ENCODE measurements at regions not wholly inside any gene's neighbourhood (a gene's known extent, or its start where the extent isn't known, plus 50 kb on each side); places are given as distances from the start of the nearest gene placed in this dataset.
A peak's percentile ranks its signal among the peaks of the same experiment; 100 is the strongest.
"Not testable (repeated sequence)": the region's sequence is repeated elsewhere in the genome, so short reads cannot be mapped to it uniquely, and the experiment has no call there.

DNA sequence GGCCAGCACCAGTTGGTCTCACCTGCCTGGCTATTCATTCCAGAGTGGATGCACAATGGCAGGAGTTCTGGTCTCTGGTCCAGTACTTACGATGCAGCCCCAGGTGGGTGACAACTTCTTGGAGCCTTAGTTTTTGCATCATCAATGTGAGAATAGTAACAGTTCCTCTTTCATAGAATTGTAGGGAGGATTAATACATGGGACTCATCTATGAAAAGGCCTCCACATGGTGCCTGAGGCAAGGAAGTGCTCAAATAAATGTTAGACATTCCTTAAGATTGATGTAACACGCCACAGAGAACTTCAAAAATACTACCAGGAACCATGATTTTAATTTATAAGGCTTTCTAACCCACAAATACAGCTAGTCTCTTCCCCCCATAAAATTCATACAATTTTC, 120.1 kb upstream of the CHST15 start:
- no peak for DNase-seq (ENCODE audit: low spot score)

DNA sequence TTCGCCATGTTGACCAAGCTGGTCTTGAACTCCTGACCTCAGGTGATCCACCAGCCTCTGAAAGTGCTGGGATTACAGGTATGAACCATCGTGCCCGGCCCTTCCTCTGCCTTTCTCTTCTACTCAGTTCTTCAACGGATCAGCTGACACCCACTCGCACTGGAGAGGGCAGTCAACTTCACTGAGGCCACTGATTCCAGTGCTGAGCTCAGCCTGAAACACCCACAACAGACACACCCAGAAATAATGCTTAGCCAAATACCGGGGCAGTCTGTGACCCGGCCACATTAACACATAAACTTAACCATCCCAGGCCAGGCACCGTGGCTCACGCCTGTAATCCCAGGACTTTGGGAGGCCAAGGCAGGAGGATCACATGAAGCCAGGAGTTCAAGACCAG, 119.3 kb upstream of the CHST15 start:
- no peak for DNase-seq (ENCODE audit: low spot score)

DNA sequence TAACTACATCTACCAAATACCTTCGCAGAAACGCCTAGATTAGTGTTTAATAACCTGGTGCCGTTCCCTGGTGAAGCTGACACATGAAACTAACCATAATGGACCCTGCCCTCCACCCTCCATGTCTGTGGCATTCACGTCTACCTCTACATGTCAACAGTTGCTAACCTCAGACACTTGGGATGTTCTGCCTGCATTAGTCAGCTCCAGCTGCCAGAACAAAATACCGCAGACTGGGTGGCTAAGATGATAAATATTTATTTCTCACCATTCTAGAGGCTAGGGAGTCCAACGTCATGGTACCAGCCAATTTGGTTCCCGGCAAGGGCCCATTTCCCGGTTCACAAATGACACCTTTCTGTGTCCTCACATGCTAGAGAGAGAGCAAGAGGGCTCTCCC, 118.5 kb upstream of the CHST15 start:
- no peak for DNase-seq (ENCODE audit: low spot score)

DNA sequence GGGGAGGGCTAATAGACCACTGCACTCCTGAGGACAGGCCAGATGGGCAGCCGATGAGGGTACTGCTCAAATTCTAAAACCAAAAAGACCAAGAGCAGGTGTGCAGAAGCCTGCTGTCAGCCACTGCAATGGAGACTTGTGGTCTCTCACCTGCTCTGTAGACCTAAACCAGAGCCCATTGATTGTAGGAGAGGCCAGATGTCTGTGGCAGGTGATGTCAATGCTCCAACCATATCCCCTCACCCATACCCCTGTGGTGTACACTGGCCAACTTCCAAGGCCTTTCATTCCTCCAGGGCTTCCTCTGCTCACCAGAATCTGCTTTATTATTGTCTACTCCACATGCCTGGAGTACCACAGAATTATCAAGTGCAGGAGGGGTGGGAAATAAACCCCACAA, 116.9 kb upstream of the CHST15 start:
- DNase-seq (ENCODE audit: low spot score): no peak

DNA sequence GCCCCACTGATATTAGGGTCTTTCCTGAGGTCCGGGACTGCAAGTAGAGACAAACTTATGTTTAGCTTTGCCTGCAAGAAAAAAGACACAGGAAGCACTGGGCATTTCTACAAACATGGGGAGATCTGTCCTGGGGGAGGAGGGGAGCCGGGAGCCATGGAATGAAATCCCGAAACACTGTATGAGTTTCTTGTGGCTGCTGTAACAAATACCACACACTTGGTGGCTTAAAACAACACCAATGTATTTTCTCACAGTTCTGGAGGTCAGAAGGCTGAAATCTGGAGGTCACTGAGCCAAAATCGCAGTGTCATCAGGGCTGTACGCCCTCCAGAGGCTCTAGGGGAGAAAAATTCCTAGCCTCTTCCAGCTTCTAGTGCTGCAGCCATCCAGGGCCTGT, 114.0 kb upstream of the CHST15 start:
- DNase-seq (ENCODE audit: low spot score): no peak

DNA sequence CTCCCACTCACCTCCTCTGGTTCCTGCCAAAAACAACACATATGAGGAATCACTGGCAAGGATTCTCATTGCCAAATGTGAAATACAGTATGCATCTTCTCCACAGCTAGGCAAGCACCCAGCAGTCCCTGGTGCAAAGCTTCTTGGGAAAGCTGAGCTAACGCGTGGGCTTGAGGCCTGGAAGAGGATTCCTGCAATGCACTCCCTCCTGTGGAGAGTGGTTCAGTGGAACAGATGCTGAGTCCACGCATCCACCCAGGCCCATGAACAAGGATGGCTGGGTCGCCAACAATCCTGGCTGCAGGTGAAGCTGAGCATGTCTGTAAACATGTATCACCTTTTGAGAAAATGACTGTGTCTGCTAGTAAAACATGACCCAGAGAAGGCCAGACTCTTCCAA, 113.2 kb upstream of the CHST15 start:
- DNase-seq (ENCODE audit: low spot score): no peak

DNA sequence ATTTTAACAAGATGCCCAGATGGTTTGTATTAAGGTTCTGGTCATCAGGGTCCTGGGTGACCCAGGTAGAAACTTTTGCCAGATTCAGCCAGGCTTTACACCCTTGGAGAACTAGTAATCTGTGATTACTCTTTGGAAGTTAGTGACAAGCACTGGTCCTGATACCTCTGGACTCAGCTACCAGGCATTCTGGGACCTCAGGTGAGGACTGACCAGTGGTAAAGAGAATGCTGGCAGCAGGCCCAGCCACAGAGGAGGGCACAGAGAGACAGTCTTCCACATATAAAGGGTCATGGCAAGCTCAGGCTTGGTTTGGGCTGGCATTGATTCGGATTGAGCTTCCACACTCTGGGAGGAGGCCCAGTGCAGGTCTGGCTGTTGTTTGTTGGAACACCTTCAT, 112.0 kb upstream of the CHST15 start:
- no peak for DNase-seq (ENCODE audit: low spot score)

DNA sequence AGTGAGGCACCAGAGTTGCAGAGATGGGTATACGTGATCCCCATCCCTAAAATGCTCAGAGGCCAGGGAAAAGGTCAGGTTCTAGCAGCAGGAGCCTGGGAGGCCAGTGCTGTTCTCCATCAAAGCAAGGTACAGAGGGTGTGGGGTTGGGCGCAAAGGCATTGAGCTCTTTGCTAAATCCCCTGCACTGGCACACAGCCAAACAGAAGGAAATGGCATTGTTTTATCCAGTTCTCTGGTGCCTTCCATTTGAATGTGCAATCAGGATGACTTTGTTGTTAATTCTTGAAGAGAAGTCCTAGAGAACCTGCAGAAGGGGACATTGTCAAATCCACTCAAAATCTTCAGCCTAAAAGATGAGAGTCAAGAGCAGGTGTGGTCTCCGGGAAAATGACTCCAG, 111.3 kb upstream of the CHST15 start:
- DNase-seq (ENCODE audit: low spot score): no peak

DNA sequence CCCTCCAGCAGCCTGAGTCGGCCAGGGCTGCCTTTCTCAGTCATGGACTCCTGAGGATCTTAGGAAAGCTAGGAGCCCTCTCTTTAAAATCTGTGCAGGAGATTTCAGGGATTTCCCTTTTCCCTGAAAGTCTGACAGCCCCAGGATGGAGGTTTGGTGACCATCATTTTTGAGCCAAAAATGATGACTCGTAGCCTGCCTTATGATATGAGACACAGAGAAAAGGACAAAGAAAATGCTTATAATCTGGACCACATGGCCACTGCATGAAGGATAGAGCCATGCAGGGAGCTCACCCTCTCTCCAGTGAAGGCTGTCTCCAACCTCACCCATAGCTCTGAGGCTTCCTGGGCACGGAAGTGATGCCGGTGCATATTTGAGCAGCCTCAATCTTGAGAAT, 106.6 kb upstream of the CHST15 start:
- no peak for DNase-seq (ENCODE audit: low spot score)

DNA sequence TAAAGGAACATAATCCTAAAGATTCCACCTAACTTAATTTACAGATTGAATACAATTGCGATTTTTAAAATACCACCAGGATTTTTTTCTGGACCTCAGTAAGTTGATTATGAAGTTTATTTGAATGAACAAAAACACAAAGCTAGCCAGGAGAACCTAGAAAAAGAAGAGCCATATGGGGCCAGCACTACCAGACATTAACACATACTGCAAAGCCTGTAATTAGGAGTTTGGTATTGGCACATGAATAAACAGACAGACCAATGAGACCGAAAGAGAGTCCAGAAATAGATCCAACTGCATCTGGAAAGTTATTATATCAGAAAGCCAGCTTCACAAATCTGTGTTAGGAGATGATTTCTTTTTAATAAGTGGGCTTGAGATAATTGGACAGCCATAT, 105.5 kb upstream of the CHST15 start:
- no peak for DNase-seq (ENCODE audit: low spot score)

DNA sequence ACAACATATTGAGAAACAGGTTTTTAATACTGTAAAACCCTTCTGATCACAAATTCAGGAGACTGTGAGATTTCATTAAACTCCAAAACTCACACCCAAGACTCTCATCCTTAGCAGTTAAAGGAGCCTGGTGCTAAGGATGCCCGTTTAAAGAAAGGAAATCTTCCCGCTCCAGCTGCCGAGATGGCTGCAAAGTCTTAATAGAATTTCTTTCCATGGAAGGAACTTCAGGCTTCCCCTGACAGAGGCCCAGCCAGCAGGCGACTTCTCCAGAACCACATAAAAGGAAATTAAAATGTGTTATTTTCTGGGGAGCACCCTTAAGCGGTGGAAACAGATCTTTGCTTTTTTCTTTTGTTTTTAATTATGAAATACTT, 104.7 kb upstream of the CHST15 start:
- DNase-seq (ENCODE audit: low spot score): no peak

DNA sequence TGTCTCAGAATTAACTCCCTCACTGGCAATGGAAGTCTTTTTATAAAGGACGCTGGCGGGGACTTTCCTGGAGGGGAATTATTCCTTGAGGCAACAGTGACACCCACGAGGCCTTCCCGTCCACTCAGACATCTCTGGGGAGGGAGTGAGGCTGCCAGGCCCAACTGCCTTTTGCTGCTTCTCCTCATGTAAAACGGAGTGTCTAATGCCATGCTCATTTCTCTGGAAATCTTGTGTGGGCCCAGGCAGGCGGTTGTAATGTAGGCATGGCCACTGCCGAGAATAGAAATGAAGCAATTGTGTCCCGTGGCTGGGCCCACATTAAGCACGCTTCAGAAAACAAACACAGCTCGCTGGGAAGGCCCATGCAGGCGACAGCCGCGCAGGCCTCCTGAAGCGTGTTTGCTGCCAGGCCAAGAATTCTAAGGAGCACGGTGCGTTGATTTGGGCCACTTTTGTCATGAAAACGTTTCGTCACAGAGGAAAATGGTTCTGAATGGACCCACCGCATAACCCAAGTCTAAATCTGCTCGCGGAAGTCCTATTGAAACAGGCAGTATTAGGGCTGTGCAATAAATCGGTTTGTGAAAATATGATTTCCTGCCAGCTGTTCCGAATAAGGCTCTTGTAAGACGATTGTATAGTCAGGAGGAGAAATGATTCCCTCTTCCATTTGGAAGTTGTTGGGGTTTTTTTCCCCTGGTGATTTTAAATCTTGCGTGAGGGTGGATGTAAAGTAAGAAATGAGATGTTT, 104.2 kb upstream of the CHST15 start:
- no peak for DNase-seq (ENCODE audit: low spot score)

DNA sequence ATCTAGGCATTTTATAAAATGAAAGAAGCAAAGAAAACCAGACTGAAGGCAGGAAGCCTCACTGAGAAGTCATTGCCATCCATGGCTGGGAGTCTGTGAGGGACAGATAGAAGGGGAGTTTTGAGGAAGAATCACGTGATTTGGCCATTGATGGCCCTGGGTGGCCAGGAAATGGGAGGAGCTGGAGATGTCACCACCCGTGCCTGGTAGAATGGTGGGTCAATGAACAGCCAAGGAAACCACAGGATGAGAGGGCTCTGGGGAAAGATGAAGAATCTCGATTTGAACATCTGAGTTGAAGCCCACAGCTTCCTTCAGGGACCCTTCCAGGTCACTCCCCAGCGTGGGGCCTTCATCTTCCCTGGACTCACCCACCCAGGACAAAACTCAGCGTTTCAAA, 103.3 kb upstream of the CHST15 start:
- DNase-seq (ENCODE audit: low spot score): no peak

DNA sequence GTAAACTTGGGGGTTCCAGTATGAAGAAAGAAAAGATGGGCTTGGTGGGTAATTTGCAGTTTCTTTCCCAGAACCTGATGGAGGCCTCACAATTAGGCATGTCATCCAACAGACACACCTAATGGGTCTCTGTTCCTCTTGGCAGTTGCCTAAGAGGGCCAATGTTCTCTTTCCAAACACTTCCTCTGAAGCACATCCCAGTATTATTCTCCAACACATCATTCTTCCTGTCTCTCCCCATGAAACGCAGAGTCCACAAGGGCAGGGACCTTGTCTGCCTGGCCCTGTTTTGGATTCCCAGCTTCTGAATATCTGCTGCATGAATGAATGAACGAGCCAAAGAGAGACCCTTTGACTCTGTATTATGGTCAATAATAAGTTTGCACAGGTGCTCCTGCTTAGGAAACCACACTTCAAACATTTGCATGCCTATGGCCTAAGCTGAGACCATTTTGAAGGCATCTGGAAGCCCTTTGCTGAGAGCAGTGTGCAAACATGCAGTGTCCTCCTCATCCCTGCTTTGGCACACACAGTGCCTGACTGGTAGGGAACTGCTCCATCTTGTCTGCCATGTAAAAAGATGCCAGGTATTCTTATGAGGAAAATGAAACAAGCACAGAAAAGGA, 100.9 kb upstream of the CHST15 start:
- peak; percentile 33 for DNase-seq (ENCODE audit: low spot score)

DNA sequence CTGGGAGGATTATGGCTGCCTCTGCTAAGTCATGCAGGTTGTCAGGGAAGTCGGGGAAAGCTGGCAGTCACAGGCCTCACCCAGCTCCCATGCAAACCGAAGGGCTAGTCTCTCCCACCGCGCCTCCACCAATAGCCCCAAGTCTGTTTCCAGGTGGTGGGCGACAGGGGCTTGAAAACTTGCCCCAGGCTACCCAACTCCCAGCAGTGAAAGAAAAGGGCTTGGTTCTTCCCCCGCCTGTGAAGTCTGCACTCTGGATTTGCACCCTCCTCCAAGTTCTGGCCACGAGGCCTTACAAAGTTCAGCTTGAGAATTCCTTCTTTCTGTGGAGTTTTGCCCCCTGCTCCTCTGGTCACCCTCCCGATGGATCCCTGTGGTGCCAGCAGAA, 99.9 kb upstream of the CHST15 start:
- DNase-seq (ENCODE audit: low spot score): no peak

DNA sequence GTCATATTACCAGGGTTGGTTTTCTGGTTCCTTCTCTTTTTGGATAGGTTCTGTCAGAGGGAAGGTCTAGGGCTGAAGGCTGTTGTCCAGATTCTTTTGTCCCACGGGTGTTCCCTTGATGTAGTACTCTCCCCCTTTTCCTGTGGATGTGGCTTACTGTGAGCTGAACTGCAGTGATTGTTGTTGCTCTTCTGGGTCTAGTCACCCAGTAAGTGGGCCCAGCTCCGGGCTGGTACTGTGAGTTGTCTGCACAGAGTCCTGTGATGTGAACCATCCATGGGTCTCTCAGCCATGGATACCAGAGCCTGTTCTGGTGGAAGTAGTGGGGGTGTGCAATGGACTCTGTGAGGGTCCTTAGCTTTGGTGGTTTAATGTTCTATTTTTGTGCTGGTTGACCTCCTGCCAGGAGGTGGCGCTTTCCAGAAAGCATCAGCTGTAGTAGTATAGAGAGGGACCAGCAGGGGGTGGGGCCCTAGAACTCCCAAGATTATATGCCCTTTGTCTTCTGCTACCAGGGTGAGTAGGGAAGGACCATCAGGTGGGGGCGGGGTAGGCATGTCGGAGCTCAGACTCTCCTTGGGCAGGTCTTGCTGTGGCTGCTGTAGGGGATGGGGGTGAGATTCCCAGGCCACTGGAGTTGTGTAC, 99.4 kb upstream of the CHST15 start:
- DNase-seq (ENCODE audit: low spot score): peak; percentile 28

DNA sequence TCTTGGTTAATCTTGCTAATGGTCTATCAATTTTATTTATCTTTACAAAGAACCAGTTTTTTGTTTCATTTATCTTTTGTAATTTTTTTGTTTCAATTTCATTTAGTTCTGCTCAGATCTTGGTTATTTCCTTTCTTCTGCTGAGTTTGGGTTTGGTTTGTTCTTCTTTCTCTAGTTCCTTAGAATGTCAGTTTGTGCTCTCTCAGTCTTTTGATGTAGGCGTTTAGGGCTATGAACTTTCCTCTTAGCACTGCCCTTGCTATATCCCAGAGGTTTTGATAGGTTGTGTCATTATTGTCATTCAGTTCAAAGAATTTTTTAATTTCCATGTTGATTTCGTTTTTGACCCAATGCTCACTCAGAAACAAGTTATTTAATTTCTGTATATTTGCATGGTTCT, 97.1 kb upstream of the CHST15 start:
- not testable (repeated sequence) for DNase-seq (ENCODE audit: low spot score)

DNA sequence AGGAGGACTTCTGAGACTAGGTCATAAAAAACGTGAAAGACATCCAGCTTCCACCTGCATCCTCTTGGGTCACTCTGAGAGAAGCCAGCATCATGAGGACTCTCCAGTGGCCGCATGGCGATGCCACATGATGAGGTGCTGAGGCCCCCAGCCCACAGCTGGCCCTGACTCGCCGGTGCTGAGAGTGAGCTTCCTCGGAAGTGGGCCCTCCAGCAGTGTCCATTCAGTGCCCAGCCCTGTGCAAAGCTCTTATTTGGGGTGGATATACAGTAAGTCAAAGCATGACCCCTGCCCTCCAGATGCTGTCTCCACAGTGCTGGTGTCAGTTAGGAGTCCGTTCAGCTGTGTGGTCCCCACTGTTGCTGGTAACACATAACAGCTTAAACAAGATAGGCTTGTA, 93.6 kb upstream of the CHST15 start:
- no peak for DNase-seq (ENCODE audit: low spot score)

DNA sequence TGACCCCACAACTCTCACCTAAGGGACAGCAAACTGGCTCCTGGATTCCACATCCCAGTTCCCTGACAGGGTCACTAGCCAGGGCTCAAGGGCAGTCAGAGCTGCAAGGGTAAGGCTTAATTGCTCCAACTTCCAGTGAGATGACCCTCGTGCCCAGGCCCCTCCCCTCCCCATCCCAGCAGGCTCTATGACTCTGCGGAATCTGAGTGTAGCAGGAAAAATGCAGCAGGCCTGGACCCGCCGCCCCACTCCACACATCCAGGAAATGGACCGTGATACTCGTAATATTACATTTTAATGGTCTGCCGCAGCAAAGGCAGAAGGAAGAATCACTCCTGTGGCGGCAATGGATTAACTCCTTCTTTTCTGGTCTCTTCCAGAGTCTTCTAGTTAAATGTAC, 91.7 kb upstream of the CHST15 start:
- DNase-seq (ENCODE audit: low spot score): no peak

DNA sequence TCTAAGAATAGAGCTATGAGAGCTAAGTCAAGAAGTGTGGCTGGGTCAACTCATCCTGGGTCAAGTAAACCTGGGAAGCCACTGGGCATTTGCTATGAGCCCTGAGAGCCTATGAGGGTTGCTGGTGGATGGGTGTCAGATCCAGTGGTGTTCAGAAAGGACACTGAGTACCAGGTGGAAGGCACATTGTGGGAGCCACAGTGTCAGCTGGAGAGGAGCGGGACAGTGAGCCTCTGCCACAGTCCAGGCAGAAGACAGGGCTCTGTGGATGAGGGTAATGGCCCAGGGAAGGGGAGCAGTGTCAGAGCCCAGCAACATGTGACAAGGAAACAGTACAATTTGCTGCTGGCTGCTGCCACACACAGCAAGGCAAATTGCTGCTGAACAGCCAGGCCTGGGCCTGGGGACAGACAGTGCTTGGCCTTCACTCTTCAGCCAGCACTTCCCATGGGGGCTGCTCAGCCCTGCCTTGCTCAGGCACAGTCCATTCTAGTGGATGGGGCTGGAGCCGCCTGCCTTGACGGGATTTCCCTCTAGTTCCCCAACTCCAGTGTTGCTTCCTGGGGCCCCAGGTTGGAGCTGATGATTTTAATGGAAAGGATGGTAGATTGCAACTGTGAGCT, 90.9 kb upstream of the CHST15 start:
- DNase-seq (ENCODE audit: low spot score): no peak

DNA sequence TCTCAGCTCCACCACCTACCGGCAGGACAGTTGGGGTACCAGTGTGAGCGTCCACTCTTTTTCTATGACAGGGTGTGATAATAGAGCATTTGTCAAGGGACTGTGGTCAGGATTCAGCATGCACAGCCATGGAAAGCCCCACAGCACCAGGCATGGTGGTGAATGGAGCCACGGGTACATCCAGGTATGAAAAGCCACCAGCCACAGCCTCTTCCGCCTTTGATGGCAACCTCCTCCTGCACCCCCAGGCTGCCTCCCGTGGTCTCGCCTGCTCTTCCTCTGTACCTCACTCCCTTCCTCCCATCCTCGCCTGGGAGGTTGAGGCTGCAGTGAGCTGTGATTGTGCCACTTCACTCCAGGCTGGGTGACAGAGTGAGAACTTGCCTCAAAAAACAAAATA, 90.2 kb upstream of the CHST15 start:
- no peak for DNase-seq (ENCODE audit: low spot score)

DNA sequence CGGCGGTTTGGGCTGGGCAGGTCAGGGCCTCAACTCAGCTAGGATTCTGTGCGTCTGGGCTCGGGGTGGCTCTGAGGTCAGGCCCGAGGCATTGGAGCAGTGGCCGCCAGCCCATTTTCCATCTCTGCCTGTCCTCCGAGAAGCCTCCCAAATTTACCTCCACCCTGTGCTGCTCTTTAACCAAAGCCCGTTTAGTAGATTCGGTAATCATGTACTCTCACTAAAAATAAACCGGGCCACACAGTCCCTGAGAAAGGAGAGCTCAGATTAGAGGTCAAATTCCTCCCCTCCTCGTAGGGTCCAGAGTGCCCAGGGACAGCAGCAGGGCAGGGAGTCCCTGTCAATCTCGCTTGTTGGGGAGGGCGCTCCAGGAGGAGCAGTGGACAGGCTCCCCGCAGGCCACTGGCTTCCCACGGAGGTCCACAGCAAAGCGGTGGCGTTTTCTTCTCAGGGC, 88.7 kb upstream of the CHST15 start:
- no peak for DNase-seq (ENCODE audit: low spot score)

DNA sequence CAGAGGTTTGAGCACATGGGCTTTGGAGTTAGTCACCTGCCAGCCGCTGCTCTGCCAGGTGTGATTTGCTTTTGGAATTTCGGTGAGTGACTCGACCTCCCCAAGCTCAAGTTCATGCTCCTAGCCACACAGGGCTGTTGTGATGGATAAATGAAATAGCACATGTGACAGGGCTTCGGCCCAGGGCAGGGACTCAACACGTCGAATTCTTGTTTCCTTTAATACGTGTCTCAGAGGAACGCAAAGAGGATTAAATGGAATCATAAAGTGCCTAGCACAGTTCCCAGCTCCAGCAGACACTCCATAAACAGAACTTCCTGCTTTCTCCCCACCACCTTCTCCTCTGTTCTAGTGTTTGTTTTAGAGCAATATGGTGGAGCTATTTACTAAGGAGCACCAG, 88.3 kb upstream of the CHST15 start:
- no peak for DNase-seq (ENCODE audit: low spot score)
